PC-9 (cell line): ENCODE measurements at regions not wholly inside any gene's neighbourhood (a gene's known extent, or its start where the extent isn't known, plus 50 kb on each side); places are given as distances from the start of the nearest gene placed in this dataset.

Experiments used
- BruUV-seq: library from RNA; stranded (reverse); fragments of 400-500 nt; replicated peaks from 2 replicates; lab custom pipeline; 2021; lab: Mats Ljungman, UMichigan
- CTCF ChIA-PET: fragments of 300-600 bp; sonication (Branson Sonifier 250); formaldehyde crosslinking; loops from one replicate; lab custom pipeline; 2022; ENCODE audit warnings: antibody characterized with exemption; lab: Charles Lee
- POLR2A ChIA-PET: fragments of 300-600 bp; sonication (Branson Sonifier 250); formaldehyde crosslinking; loops from one replicate; lab custom pipeline; 2022; ENCODE audit warnings: antibody characterized with exemption; ENCODE audit not compliant: unreplicated experiment; lab: Charles Lee
- DNase-seq, 2 experiments: peaks; one replicate each; pipeline versions ENCODE4 v3.0.0 to v3.0.0-alpha.2; 2015 to 2022; ENCODE audit warnings: mixed read lengths in 1 of 2
- H2AFZ ChIP-seq: fragments of 200-600 bp; sonication (generic); 2 replicates; pipeline ENCODE4 v1.8.1; 2017; ENCODE audit warnings: antibody characterized with exemption
- H3F3A ChIP-seq: fragments of 200-600 bp; sonication (generic); 2 replicates; pipeline ENCODE4 v1.8.1; 2017; ENCODE audit warnings: antibody characterized with exemption, mild to moderate bottlenecking, low read depth; ENCODE audit not compliant: insufficient read depth
- H3K27ac ChIP-seq: fragments of 200-600 bp; sonication (generic); 2 replicates; pipeline ENCODE4 v1.6.1; 2016; ENCODE audit warnings: mixed run types
- H3K27me3 ChIP-seq: fragments of 200-600 bp; sonication (generic); 2 replicates; pipeline ENCODE4 v1.6.1; 2016; ENCODE audit warnings: low read depth, mixed run types; ENCODE audit not compliant: insufficient read depth
- H3K36me3 ChIP-seq: fragments of 200-600 bp; sonication (generic); 2 replicates; pipeline ENCODE4 v1.6.1; 2016; ENCODE audit warnings: low read depth, mixed run types
- H3K4me1 ChIP-seq: fragments of 200-600 bp; sonication (generic); replicated peaks from 2 replicates; pipeline ENCODE4 v1.6.1; 2016; ENCODE audit warnings: mixed run types; ENCODE audit not compliant: insufficient read depth
- H3K4me2 ChIP-seq: fragments of 200-600 bp; sonication (generic); 2 replicates; pipeline ENCODE4 v1.6.1; 2017; ENCODE audit warnings: mixed run types
- H3K4me3 ChIP-seq: fragments of 200-600 bp; sonication (generic); 2 replicates; pipeline ENCODE4 v1.6.1; 2016; ENCODE audit warnings: mixed run types
- H3K79me2 ChIP-seq: fragments of 200-600 bp; sonication (generic); 2 replicates; pipeline ENCODE4 v1.6.1; 2017; ENCODE audit warnings: low read depth, mixed run types
- H3K9me2 ChIP-seq: fragments of 200-600 bp; sonication (generic); 2 replicates; pipeline ENCODE4 v1.8.1; 2017; ENCODE audit warnings: mild to moderate bottlenecking; ENCODE audit not compliant: insufficient read depth
- H3K9me3 ChIP-seq: fragments of 200-600 bp; sonication (generic); 2 replicates; pipeline ENCODE4 v1.8.1; 2016; ENCODE audit warnings: low read depth; ENCODE audit not compliant: insufficient read depth
- H4K20me1 ChIP-seq: fragments of 200-600 bp; sonication (generic); 2 replicates; pipeline ENCODE4 v1.8.1; 2017; ENCODE audit not compliant: insufficient read depth
- EZH2 ChIP-seq: fragments of 200-600 bp; sonication (generic); IDR thresholded peaks from 2 replicates; pipeline ENCODE4 v1.8.0; 2017; ENCODE audit warnings: antibody characterized with exemption, low read depth
- intact Hi-C: fragments of 100-400 bp; cut with micrococcal nuclease; formaldehyde crosslinking; loops from one replicate; pipeline ENCODE4 v1.10.0; 2022; ENCODE audit not compliant: unreplicated experiment
- TF ChIP-seq, protein P1 (sequence below): fragments of 200-600 bp; sonication (generic); conservative IDR thresholded peaks from 2 replicates; pipeline ENCODE4 v1.6.1; 2017; ENCODE audit warnings: mixed run types, antibody characterized with exemption, mild to moderate bottlenecking, moderate library complexity

DNA sequence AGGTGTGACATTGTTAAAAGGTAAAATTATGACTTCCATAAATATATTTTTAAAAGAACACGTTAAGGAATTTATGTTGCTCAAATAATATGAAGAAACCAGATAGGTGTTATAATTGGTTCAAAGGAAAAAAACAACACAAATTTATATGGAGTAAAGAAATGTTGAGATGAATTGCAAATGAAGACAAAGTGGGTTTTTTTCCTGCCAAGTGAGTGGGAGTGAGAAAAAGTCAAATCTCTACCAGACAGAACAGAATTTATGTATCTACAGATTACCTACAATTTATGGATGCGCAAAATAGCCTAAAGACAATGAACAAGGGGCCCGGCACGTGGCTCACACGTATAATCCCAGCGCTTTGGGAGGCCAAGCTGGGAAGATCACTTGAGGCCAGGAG lies 159.7 kb upstream of the SLC1A4 start:
- H3K27me3 ChIP-seq, result no peaks in the 10 kb centered on the region
- no peak overlapping the region for H2AFZ ChIP-seq
- H3K79me2 ChIP-seq, result no peaks in the 10 kb centered on the region
- peaks cover 36% of the 10 kb centered on the region for H3K4me1 ChIP-seq
- no peaks in the 10 kb centered on the region for H4K20me1 ChIP-seq
- H3K27ac ChIP-seq, result no peak overlapping the region
- ChIA-PET CTCF (no interaction called here), POLR2A (no interaction called here)
- H3K4me3 ChIP-seq, result no peak overlapping the region
- no peak overlapping the region for H3K4me2 ChIP-seq
- H3K9me2 ChIP-seq, result no peaks in the 10 kb centered on the region
- no peaks in the 10 kb centered on the region for H3K9me3 ChIP-seq
- no peak for TF ChIP-seq EZH2
- TF ChIP-seq, protein P1, sequence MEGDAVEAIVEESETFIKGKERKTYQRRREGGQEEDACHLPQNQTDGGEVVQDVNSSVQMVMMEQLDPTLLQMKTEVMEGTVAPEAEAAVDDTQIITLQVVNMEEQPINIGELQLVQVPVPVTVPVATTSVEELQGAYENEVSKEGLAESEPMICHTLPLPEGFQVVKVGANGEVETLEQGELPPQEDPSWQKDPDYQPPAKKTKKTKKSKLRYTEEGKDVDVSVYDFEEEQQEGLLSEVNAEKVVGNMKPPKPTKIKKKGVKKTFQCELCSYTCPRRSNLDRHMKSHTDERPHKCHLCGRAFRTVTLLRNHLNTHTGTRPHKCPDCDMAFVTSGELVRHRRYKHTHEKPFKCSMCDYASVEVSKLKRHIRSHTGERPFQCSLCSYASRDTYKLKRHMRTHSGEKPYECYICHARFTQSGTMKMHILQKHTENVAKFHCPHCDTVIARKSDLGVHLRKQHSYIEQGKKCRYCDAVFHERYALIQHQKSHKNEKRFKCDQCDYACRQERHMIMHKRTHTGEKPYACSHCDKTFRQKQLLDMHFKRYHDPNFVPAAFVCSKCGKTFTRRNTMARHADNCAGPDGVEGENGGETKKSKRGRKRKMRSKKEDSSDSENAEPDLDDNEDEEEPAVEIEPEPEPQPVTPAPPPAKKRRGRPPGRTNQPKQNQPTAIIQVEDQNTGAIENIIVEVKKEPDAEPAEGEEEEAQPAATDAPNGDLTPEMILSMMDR, result no peak
- BruUV-seq, result no TSS peak
- no peaks in the 10 kb centered on the region for H3K36me3 ChIP-seq
- no peak for DNase-seq
- intact Hi-C loops, result no loop called here
- peaks cover 26% of the 10 kb centered on the region for H3F3A ChIP-seq

DNA sequence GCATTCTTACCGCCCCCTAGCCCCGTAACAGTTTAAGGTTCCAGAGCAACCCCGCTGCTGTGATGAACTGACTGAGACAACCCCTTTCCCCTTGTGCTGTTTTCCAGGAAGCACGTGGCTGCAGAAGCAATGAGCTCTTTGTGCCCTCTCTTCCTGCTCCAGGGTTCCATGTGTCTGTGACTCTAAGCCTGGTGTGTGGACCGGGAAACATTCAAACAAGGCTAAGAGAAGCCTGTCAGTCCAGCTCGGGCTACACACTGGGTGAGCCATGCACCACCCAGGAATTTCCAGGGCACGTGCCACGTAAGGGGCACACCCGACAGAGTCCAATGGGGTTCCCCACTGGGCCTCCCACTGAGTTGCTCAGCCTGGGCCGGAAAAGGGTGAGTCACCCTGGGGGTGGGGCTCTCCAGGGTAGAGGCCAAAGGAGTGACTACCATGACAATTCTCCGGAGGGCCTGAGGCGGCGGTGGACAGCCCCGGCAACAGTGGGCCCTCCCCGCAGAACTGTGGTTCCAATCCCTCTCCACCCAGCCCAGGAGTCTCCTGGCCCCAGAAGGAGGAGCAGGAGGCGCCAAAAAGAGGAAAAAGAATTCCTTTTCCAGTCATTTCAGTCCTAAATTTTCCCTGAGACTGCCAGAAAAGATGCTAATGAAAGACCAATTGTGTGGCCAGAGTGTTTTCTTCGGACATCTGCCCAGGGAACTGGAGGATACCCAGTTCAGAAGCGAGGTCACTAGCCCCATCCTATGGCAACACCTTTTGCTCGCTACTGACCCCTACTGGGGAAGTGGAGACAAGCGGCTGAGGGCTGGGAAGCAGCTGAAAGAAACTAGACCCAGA lies 157.8 kb upstream of the SLC1A4 start:
- TF ChIP-seq, protein P1, result peak; percentile 99
- TF ChIP-seq EZH2, result no peak
- Histone ChIP-seq H3K4me2 (peak overlapping the region; percentile 66), H3K9me3 (no peaks in the 10 kb centered on the region), H3K9me2 (no peaks in the 10 kb centered on the region), H3K27ac (peak overlapping the region; percentile 83), H3K4me1 (peaks cover 53% of the 10 kb centered on the region), H3K27me3 (no peaks in the 10 kb centered on the region), H4K20me1 (no peaks in the 10 kb centered on the region), H3K79me2 (no peaks in the 10 kb centered on the region), H3K36me3 (no peaks in the 10 kb centered on the region), H2AFZ (peak overlapping the region; percentile 46), H3F3A (peaks cover 32% of the 10 kb centered on the region), H3K4me3 (peak overlapping the region; percentile 36; the same call in 1 of the 2 replicates)
- peak; percentile 99 to 100 for DNase-seq
- intact Hi-C loops, result loop anchor here (1.0 to 10.0 kb wide), 10 partner anchors 28 to 557 kb away; no protein-coding TSS in a partner anchor
- ChIA-PET CTCF (interaction anchor here (0.6 to 1.8 kb wide), 11 partner anchors 24 to 244 kb away, joined by 3 to 7 read pairs (median 4); partner anchors contain the start of gene SERTAD2), POLR2A (interaction anchor here (0.6 to 0.7 kb wide), 6 partner anchors 9 to 343 kb away, joined by 3 to 18 read pairs (median 6); no protein-coding TSS in a partner anchor)
- BruUV-seq, result no TSS peak

GRCh38 chr2:64831977-64832328 lies 157.2 kb upstream of the SLC1A4 start:
- Histone ChIP-seq H3K9me2 (no peaks in the 10 kb centered on the region), H3K79me2 (no peaks in the 10 kb centered on the region), H2AFZ (no peak overlapping the region; the same call in 1 of the 2 replicates), H3K27me3 (no peaks in the 10 kb centered on the region), H3K27ac (peak overlapping the region; percentile 83), H4K20me1 (no peaks in the 10 kb centered on the region), H3K4me3 (no peak overlapping the region), H3K4me2 (peak overlapping the region; percentile 66), H3K4me1 (peaks cover 59% of the 10 kb centered on the region), H3K36me3 (no peaks in the 10 kb centered on the region), H3K9me3 (no peaks in the 10 kb centered on the region), H3F3A (peaks cover 38% of the 10 kb centered on the region)
- TSS peak; percentile 98 for BruUV-seq
- no peak for DNase-seq
- TF ChIP-seq EZH2, result no peak
- TF ChIP-seq, protein P1, result peak; percentile 57; the same call in 1 of the 2 replicates
- intact Hi-C loops, result loop anchor here (1.0 to 10.0 kb wide), 10 partner anchors 27 to 557 kb away; no protein-coding TSS in a partner anchor
- CTCF ChIA-PET, result interaction anchor here (0.7 to 1.8 kb wide), 6 partner anchors 27 to 245 kb away, joined by 3 to 7 read pairs (median 4); partner anchors contain the start of gene SERTAD2
- POLR2A ChIA-PET, result interaction anchor here (0.7 kb wide), 1 partner anchor 238 kb away, joined by 3 read pairs; no protein-coding TSS in a partner anchor
